H9 (cell line): ENCODE measurements at regions not wholly inside any gene's neighbourhood (a gene's known extent, or its start where the extent isn't known, plus 50 kb on each side); places are given as distances from the start of the nearest gene placed in this dataset.

Source experiments
- DNase-seq: peaks from one replicate; pipeline ENCODE4 v3.0.0-alpha.2; 2017
- H2AFZ ChIP-seq: one replicate; pipeline ENCODE4 v1.6.1; 2013; ENCODE audit warnings: mild to moderate bottlenecking, low read length, control low read depth, moderate library complexity
- H2AK5ac ChIP-seq: 2 replicates; pipeline ENCODE4 v1.6.1; 2013; ENCODE audit warnings: low read length, control low read depth, mixed read lengths; ENCODE audit not compliant: insufficient read length
- H2BK120ac ChIP-seq: one replicate; pipeline ENCODE4 v1.6.1; 2013; ENCODE audit warnings: low read depth, mild to moderate bottlenecking, low read length, control low read depth, inconsistent platforms; ENCODE audit not compliant: poor library complexity, severe bottlenecking
- H2BK12ac ChIP-seq: 2 replicates; pipeline ENCODE4 v1.6.1; 2013; ENCODE audit warnings: low read length, control low read depth, mixed read lengths, low read depth; ENCODE audit not compliant: insufficient read length
- H2BK15ac ChIP-seq: 2 replicates; pipeline ENCODE4 v1.6.1; 2013; ENCODE audit warnings: low read depth, low read length, control low read depth
- H2BK20ac ChIP-seq: one replicate; pipeline ENCODE4 v1.6.1; 2013; ENCODE audit warnings: low read depth, mild to moderate bottlenecking, low read length, control low read depth, inconsistent platforms; ENCODE audit not compliant: poor library complexity, severe bottlenecking
- H2BK5ac ChIP-seq: 2 replicates; pipeline ENCODE4 v1.6.1; 2013; ENCODE audit warnings: low read length, control low read depth, mixed read lengths; ENCODE audit not compliant: insufficient read length
- H3K14ac ChIP-seq: 2 replicates; pipeline ENCODE4 v1.6.1; 2013; ENCODE audit warnings: low read length, control low read depth; ENCODE audit not compliant: insufficient read depth
- H3K18ac ChIP-seq: 2 replicates; pipeline ENCODE4 v1.6.1; 2013; ENCODE audit warnings: low read depth, mild to moderate bottlenecking, mixed read lengths, low read length, control low read depth; ENCODE audit not compliant: insufficient read length
- H3K23ac ChIP-seq: 2 replicates; pipeline ENCODE4 v1.6.1; 2013; ENCODE audit warnings: low read length, control low read depth, mixed read lengths, low read depth; ENCODE audit not compliant: insufficient read length
- H3K23me2 ChIP-seq: 2 replicates; pipeline ENCODE4 v1.6.1; 2013; ENCODE audit warnings: low read depth, mild to moderate bottlenecking, mixed read lengths, low read length, control low read depth; ENCODE audit not compliant: insufficient read length, poor library complexity, severe bottlenecking
- H3K27ac ChIP-seq: 2 replicates; pipeline ENCODE4 v1.5.1; 2013; ENCODE audit warnings: low read length, control low read depth, mixed read lengths, low read depth; ENCODE audit not compliant: insufficient read length
- H3K27me3 ChIP-seq: 2 replicates; pipeline ENCODE4 v1.6.1; 2013; ENCODE audit warnings: low read length, control low read depth, inconsistent platforms; ENCODE audit not compliant: insufficient read depth
- H3K4ac ChIP-seq: 2 replicates; pipeline ENCODE4 v1.6.1; 2013; ENCODE audit warnings: low read depth, mild to moderate bottlenecking, control low read depth, inconsistent platforms, low read length, moderate library complexity
- H3K4me1 ChIP-seq: 2 replicates; pipeline ENCODE4 v1.6.1; 2013; ENCODE audit warnings: low read length, control low read depth, inconsistent platforms; ENCODE audit not compliant: insufficient read depth
- H3K4me2 ChIP-seq: 2 replicates; pipeline ENCODE4 v1.6.1; 2013; ENCODE audit warnings: low read length, control low read depth, mixed read lengths; ENCODE audit not compliant: insufficient read length, insufficient read depth
- H3K56ac ChIP-seq: 2 replicates; pipeline ENCODE4 v1.6.1; 2013; ENCODE audit warnings: low read depth, mild to moderate bottlenecking, mixed read lengths, low read length, control low read depth; ENCODE audit not compliant: insufficient read length
- H3K79me1 ChIP-seq: 2 replicates; pipeline ENCODE4 v1.6.1; 2013; ENCODE audit warnings: low read depth, mild to moderate bottlenecking, moderate library complexity, low read length, control low read depth, inconsistent platforms; ENCODE audit not compliant: insufficient read depth, poor library complexity, severe bottlenecking
- H3K79me2 ChIP-seq: 2 replicates; pipeline ENCODE4 v1.6.1; 2013; ENCODE audit warnings: low read length, control low read depth, inconsistent platforms; ENCODE audit not compliant: insufficient read depth
- H3K9ac ChIP-seq: 2 replicates; pipeline ENCODE4 v1.6.1; 2013; ENCODE audit warnings: low read length, control low read depth, mixed read lengths; ENCODE audit not compliant: insufficient read length; ENCODE audit errors: extremely low read depth
- H3K9me3 ChIP-seq: one replicate; pipeline ENCODE4 v1.6.1; 2013; ENCODE audit warnings: low read depth, low read length, inconsistent platforms; ENCODE audit not compliant: control insufficient read depth
- H3T11ph ChIP-seq: one replicate; pipeline ENCODE4 v1.6.1; 2013; ENCODE audit warnings: mild to moderate bottlenecking, low read length, control low read depth, inconsistent platforms
- H4K20me1 ChIP-seq: one replicate; pipeline ENCODE4 v1.6.1; 2013; ENCODE audit not compliant: control insufficient read depth, insufficient read length, insufficient read depth
- H4K5ac ChIP-seq: 2 replicates; pipeline ENCODE4 v1.6.1; 2013; ENCODE audit warnings: low read depth, mild to moderate bottlenecking, mixed read lengths, low read length, control low read depth; ENCODE audit not compliant: insufficient read length
- H4K8ac ChIP-seq: replicated peaks from 2 replicates; pipeline ENCODE4 v1.6.1; 2013; ENCODE audit warnings: low read length, control low read depth, mixed read lengths, low read depth; ENCODE audit not compliant: insufficient read length
- H4K91ac ChIP-seq: 2 replicates; pipeline ENCODE4 v1.6.1; 2013; ENCODE audit warnings: low read depth, mild to moderate bottlenecking, moderate library complexity, mixed read lengths, low read length, control low read depth; ENCODE audit not compliant: insufficient read length
- H3K27ac Mint-ChIP-seq, 3 experiments: 2 replicates in 2 of 3; 3 replicates in 1 of 3; pipeline ENCODE4 v1.8.0; 2020 to 2021; ENCODE audit warnings: mixed read lengths in 3 of 3, mild to moderate bottlenecking in 1 of 3, moderate library complexity in 1 of 3
- H3K27me3 Mint-ChIP-seq: 2 replicates; pipeline ENCODE4 v1.8.0; 2021; ENCODE audit warnings: low read depth, mild to moderate bottlenecking, moderate library complexity, mixed read lengths
- H3K36me3 Mint-ChIP-seq, 3 experiments: 2 replicates in 2 of 3; 3 replicates in 1 of 3; pipeline ENCODE4 v1.8.0; 2020 to 2021; ENCODE audit warnings: low read depth in 3 of 3, mixed read lengths in 3 of 3; ENCODE audit not compliant: insufficient read depth in 1 of 3
- H3K4me1 Mint-ChIP-seq, 2 experiments: 2 replicates each; pipeline ENCODE4 v1.8.0; 2020; ENCODE audit warnings: mixed read lengths in 2 of 2
- H3K4me3 Mint-ChIP-seq, 2 experiments: 2 replicates in 1 of 2; 3 replicates in 1 of 2; pipeline ENCODE4 v1.8.0; 2020 to 2021; ENCODE audit warnings: mild to moderate bottlenecking in 2 of 2, mixed read lengths in 2 of 2, moderate library complexity in 1 of 2
- H3K9me3 Mint-ChIP-seq, 2 experiments: 2 replicates in 1 of 2; 3 replicates in 1 of 2; pipeline ENCODE4 v1.8.0; 2020; ENCODE audit warnings: mild to moderate bottlenecking in 2 of 2, mixed read lengths in 2 of 2, moderate library complexity in 1 of 2
- CTCF ChIP-seq: fragments of 200-600 bp; sonication (generic); conservative IDR thresholded peaks from 3 replicates; pipeline ENCODE4 v1.8.0; 2021; ENCODE audit warnings: antibody characterized with exemption, mild to moderate bottlenecking
- WGBS: extraction: QIAGEN DNeasy Blood & Tissue Kit; methylation state at CpG from one replicate; pipeline ENCODE4 v1.1.7; 2013; ENCODE audit warnings: missing lambda C conversion rate, low lambda C conversion rate, mixed read lengths; ENCODE audit not compliant: insufficient read length; ENCODE audit errors: extremely low coverage; 5-methylcytosine and 5-hydroxymethylcytosine counted together

GRCh38 chr13:29999492-30000369 lies 149.3 kb upstream of the UBL3 start:
- H3K27me3 ChIP-seq = no peaks in the 10 kb centered on the region
- H4K8ac ChIP-seq = no peak overlapping the region
- no peak overlapping the region for H2AK5ac ChIP-seq
- no peak overlapping the region for H3K9ac ChIP-seq
- H3K4me1 ChIP-seq = no peaks in the 10 kb centered on the region
- H3K9me3 ChIP-seq = no peaks in the 10 kb centered on the region
- H2BK120ac ChIP-seq = no peak overlapping the region
- no peaks in the 10 kb centered on the region for H3K79me2 ChIP-seq
- TF ChIP-seq CTCF = no peak
- H2AFZ ChIP-seq = no peak overlapping the region
- no peak overlapping the region for H2BK20ac ChIP-seq
- H3K4ac ChIP-seq = no peak overlapping the region
- Mint-ChIP-seq H3K4me1 (peaks cover 3 to 4% of the 10 kb centered on the region in 2 experiments; a peak in 2 of 4 replicates), H3K4me3 (no peak overlapping the region), H3K9me3 (peaks cover 0 to 2% of the 10 kb centered on the region in 2 experiments; a peak in 1 of 5 replicates), H3K27ac (no peak overlapping the region; a peak in 1 of 7 replicates), H3K27me3 (peaks cover 2% of the 10 kb centered on the region; the same call in 1 of the 2 replicates), H3K36me3 (no peaks in the 10 kb centered on the region)
- no peak overlapping the region for H3T11ph ChIP-seq
- no CpG with 5 or more reads among the region's 18 CpGs for WGBS
- H3K79me1 ChIP-seq = no peaks in the 10 kb centered on the region
- no peak overlapping the region for H4K5ac ChIP-seq
- no peak overlapping the region for H2BK12ac ChIP-seq
- H3K56ac ChIP-seq = no peak overlapping the region
- H4K20me1 ChIP-seq = no peaks in the 10 kb centered on the region
- no peak overlapping the region for H3K27ac ChIP-seq
- no peak overlapping the region for H3K18ac ChIP-seq
- H2BK5ac ChIP-seq = no peak overlapping the region
- no peak for DNase-seq
- H2BK15ac ChIP-seq = no peak overlapping the region
- H3K23me2 ChIP-seq = no peaks in the 10 kb centered on the region
- H4K91ac ChIP-seq = no peak overlapping the region
- no peak overlapping the region for H3K14ac ChIP-seq
- no peak overlapping the region for H3K4me2 ChIP-seq
- no peak overlapping the region for H3K23ac ChIP-seq
